Osteocyte (in vitro differentiated cells): ENCODE measurements at regions not wholly inside any gene's neighbourhood (a gene's known extent, or its start where the extent isn't known, plus 50 kb on each side); places are given as distances from the start of the nearest gene placed in this dataset.
A peak's percentile ranks its signal among the peaks of the same experiment; 100 is the strongest.
"Not testable (repeated sequence)": the region's sequence is repeated elsewhere in the genome, so short reads cannot be mapped to it uniquely, and the experiment has no call there.

Source experiments
- DNase-seq: peaks from one replicate; pipeline ENCODE4 v3.0.0; 2021; ENCODE audit warnings: mixed read lengths; ENCODE audit not compliant: unreplicated experiment; ENCODE audit errors: extremely low spot score
- H3K27ac Mint-ChIP-seq: one replicate; pipeline ENCODE4 v1.8.0; 2021; ENCODE audit warnings: mild to moderate bottlenecking, mixed read lengths; ENCODE audit not compliant: unreplicated experiment
- H3K27me3 Mint-ChIP-seq: one replicate; pipeline ENCODE4 v1.8.0; 2021; ENCODE audit warnings: mixed read lengths; ENCODE audit not compliant: unreplicated experiment
- H3K36me3 Mint-ChIP-seq: one replicate; pipeline ENCODE4 v1.8.0; 2021; ENCODE audit warnings: mixed read lengths; ENCODE audit not compliant: unreplicated experiment
- H3K4me1 Mint-ChIP-seq: one replicate; pipeline ENCODE4 v1.8.0; 2021; ENCODE audit warnings: mixed read lengths; ENCODE audit not compliant: unreplicated experiment
- H3K4me3 Mint-ChIP-seq: one replicate; pipeline ENCODE4 v1.8.0; 2021; ENCODE audit warnings: mild to moderate bottlenecking, moderate library complexity, mixed read lengths; ENCODE audit not compliant: unreplicated experiment
- H3K9me3 Mint-ChIP-seq: one replicate; pipeline ENCODE4 v1.8.0; 2021; ENCODE audit warnings: mixed read lengths; ENCODE audit not compliant: unreplicated experiment
- CTCF ChIP-seq: fragments of 200-600 bp; sonication (generic); IDR thresholded peaks from 2 replicates; pipeline ENCODE4 v1.5.0; 2021; ENCODE audit warnings: antibody characterized with exemption, mild to moderate bottlenecking, moderate library complexity

- Mint-ChIP-seq H3K4me3 (no peak overlapping the region), H3K9me3 (no peaks in the 10 kb centered on the region), H3K36me3 (peaks cover 3% of the 10 kb centered on the region), H3K27me3 (no peaks in the 10 kb centered on the region), H3K27ac (no peak overlapping the region), H3K4me1 (no peaks in the 10 kb centered on the region)
- no peak for TF ChIP-seq CTCF
- DNase-seq: peak; percentile 30
Measured at GRCh38 chr7:67346876-67347275, 350.2 kb downstream of the TYW1 start.

- Mint-ChIP-seq H3K27me3 (no peaks in the 10 kb centered on the region), H3K36me3 (peaks cover 3% of the 10 kb centered on the region), H3K4me1 (no peaks in the 10 kb centered on the region), H3K9me3 (no peaks in the 10 kb centered on the region), H3K4me3 (no peak overlapping the region), H3K27ac (no peak overlapping the region)
- no peak for TF ChIP-seq CTCF
- peak; percentile 57 for DNase-seq
Measured at GRCh38 chr7:67348171-67348570, 351.5 kb downstream of the TYW1 start.

GRCh38 chr7:67357653-67358052 lies 361.0 kb downstream of the TYW1 start:
- not testable (repeated sequence) for H3K4me3 Mint-ChIP-seq, H3K4me1 Mint-ChIP-seq

GRCh38 chr7:67358316-67358715 lies 361.7 kb downstream of the TYW1 start:
- not testable (repeated sequence) for H3K27ac Mint-ChIP-seq, H3K9me3 Mint-ChIP-seq, H3K4me1 Mint-ChIP-seq, H3K27me3 Mint-ChIP-seq, H3K4me3 Mint-ChIP-seq, H3K36me3 Mint-ChIP-seq
- DNase-seq: peak; percentile 46

More at GRCh38 chr7:67357653-67358052, 361.0 kb downstream of the TYW1 start:
- H3K36me3 Mint-ChIP-seq, H3K27ac Mint-ChIP-seq, H3K9me3 Mint-ChIP-seq, H3K27me3 Mint-ChIP-seq: not testable (repeated sequence)
- DNase-seq: peak; percentile 42

GRCh38 chr7:67358738-67359137 lies 362.1 kb downstream of the TYW1 start:
- DNase-seq: peak; percentile 8
- H3K4me3 Mint-ChIP-seq: not testable (repeated sequence)

GRCh38 chr7:67359900-67360299 lies 363.3 kb downstream of the TYW1 start:
- Mint-ChIP-seq H3K4me3 (no peak overlapping the region), H3K36me3 (no peaks in the 10 kb centered on the region), H3K27me3 (no peaks in the 10 kb centered on the region), H3K27ac (no peak overlapping the region), H3K4me1 (no peaks in the 10 kb centered on the region), H3K9me3 (peaks cover 8% of the 10 kb centered on the region)
- no peak for DNase-seq
- TF ChIP-seq CTCF: no peak

More at GRCh38 chr7:67358738-67359137, 362.1 kb downstream of the TYW1 start:
- not testable (repeated sequence) for H3K27ac Mint-ChIP-seq, H3K27me3 Mint-ChIP-seq, H3K9me3 Mint-ChIP-seq, H3K4me1 Mint-ChIP-seq, H3K36me3 Mint-ChIP-seq

- Mint-ChIP-seq H3K9me3 (peaks cover 8% of the 10 kb centered on the region), H3K27ac (no peak overlapping the region), H3K27me3 (peaks cover 2% of the 10 kb centered on the region), H3K4me1 (peaks cover 2% of the 10 kb centered on the region), H3K4me3 (no peak overlapping the region), H3K36me3 (no peaks in the 10 kb centered on the region)
- no peak for TF ChIP-seq CTCF
- DNase-seq: no peak
Measured at GRCh38 chr7:67361150-67361549, 364.5 kb downstream of the TYW1 start.
